Activated CD8-positive, alpha-beta T cell treated with anti-CD3 and anti-CD28 coated beads for 36 hours (primary cell): ENCODE measurements at regions not wholly inside any gene's neighbourhood (a gene's known extent, or its start where the extent isn't known, plus 50 kb on each side); places are given as distances from the start of the nearest gene placed in this dataset.

Source experiments
- ATAC-seq: fragments of 200-7000 bp; cut with Tn5 transposase; one replicate; pipeline ENCODE4 v1.10.0; 2021; ENCODE audit warnings: mild to moderate bottlenecking, moderate library complexity
- CTCF ChIA-PET: fragments of 350-600 bp; sonication (Branson Sonifier 250); formaldehyde crosslinking; loops from one replicate; lab custom pipeline; 2021; ENCODE audit warnings: antibody characterized with exemption; lab: Charles Lee
- POLR2A ChIA-PET: fragments of 350-600 bp; sonication (Branson Sonifier 250); formaldehyde crosslinking; loops from one replicate; lab custom pipeline; 2021; ENCODE audit warnings: antibody characterized with exemption; lab: Charles Lee
- DNase-seq: peaks from one replicate; pipeline ENCODE4 v3.0.0-alpha.2; 2020
- H3K27ac Mint-ChIP-seq: one replicate; pipeline ENCODE4 v1.8.0; 2021; ENCODE audit warnings: mild to moderate bottlenecking, mixed read lengths
- H3K27me3 Mint-ChIP-seq: one replicate; pipeline ENCODE4 v1.8.0; 2021; ENCODE audit warnings: mixed read lengths
- H3K36me3 Mint-ChIP-seq: one replicate; pipeline ENCODE4 v1.8.0; 2021; ENCODE audit warnings: low read depth, mixed read lengths
- H3K4me1 Mint-ChIP-seq: one replicate; pipeline ENCODE4 v1.8.0; 2021; ENCODE audit warnings: low read depth, mixed read lengths
- H3K4me3 Mint-ChIP-seq: one replicate; pipeline ENCODE4 v1.8.0; 2021; ENCODE audit warnings: mild to moderate bottlenecking, moderate library complexity, mixed read lengths
- H3K9me3 Mint-ChIP-seq: one replicate; pipeline ENCODE4 v1.8.0; 2021; ENCODE audit warnings: mixed read lengths
- CTCF ChIP-seq: fragments of 200-600 bp; IDR thresholded peaks from one replicate; pipeline ENCODE4 v1.8.0; 2022; ENCODE audit warnings: antibody characterized with exemption, mild to moderate bottlenecking
- intact Hi-C: fragments of 100-400 bp; cut with micrococcal nuclease; formaldehyde crosslinking; loops from one replicate; pipeline ENCODE4 v1.10.0; 2022

DNA sequence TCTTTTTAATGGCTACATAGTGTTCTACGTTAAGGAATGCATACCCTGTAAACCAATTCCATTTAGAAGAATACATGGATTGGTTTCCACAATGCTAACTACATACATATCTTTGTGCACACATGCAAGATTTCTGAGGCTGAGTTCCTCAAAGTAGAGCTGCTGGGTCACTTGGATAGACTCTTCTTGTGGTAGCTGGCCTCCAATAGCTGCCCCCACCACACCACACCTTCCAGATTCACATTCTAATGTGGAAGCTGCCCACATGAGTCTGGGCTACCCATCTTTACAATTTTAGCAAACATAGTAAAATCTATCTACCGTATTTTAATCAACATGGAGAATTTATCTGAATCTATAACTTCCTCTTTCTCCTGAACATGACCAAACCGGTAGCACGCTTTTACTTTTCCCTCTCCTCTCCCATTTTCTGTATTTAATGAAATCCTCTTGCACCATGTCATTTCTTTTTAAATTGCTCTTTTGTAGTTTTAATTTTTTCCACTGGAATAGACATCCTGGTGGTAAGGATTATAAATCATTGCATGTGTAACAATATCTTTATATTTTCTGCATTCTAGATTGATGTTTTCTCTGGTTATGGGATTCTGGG, 74.7 kb upstream of the CITED2 start:
- ATAC-seq (no peak), DNase-seq (no peak)
- TF ChIP-seq CTCF, result no peak
- Mint-ChIP-seq H3K4me1 (no peaks in the 10 kb centered on the region), H3K27me3 (no peaks in the 10 kb centered on the region), H3K27ac (no peak overlapping the region), H3K4me3 (no peak overlapping the region), H3K36me3 (no peaks in the 10 kb centered on the region), H3K9me3 (no peaks in the 10 kb centered on the region)
- intact Hi-C loops, result no loop called here
- ChIA-PET POLR2A (interaction anchor here (1.1 kb wide), 1 partner anchor 11 kb away, joined by 3 read pairs; no protein-coding TSS in a partner anchor), CTCF (no interaction called here)

GRCh38 chr6:139448051-139448649, 73.7 kb upstream of the CITED2 start:
- TF ChIP-seq CTCF, result no peak
- Mint-ChIP-seq H3K9me3 (no peaks in the 10 kb centered on the region), H3K27me3 (no peaks in the 10 kb centered on the region), H3K36me3 (no peaks in the 10 kb centered on the region), H3K4me3 (no peak overlapping the region), H3K27ac (no peak overlapping the region), H3K4me1 (no peaks in the 10 kb centered on the region)
- ChIA-PET POLR2A (interaction anchor here (1.1 kb wide), 1 partner anchor 10 kb away, joined by 3 read pairs; no protein-coding TSS in a partner anchor), CTCF (no interaction called here)
- intact Hi-C loops, result no loop called here
- no peak for ATAC-seq
- no peak for DNase-seq

DNA sequence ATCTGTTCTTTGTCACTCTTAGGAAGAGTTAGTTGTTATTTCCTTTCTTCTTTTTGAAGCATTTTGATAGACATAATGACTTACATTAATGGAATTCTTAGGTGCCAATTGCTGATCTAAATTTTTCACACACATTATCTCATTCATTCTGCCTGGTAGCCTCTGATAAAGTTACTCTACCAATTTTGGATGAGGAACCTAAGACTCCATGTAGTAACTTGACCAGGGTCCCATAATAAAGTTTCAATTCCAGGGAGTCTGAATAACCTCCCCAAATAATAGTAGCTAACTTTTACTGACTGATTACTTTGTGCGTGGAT, 73.2 kb upstream of the CITED2 start:
- ATAC-seq (no peak), DNase-seq (no peak)
- Mint-ChIP-seq H3K4me3 (no peak overlapping the region), H3K36me3 (no peaks in the 10 kb centered on the region), H3K4me1 (no peaks in the 10 kb centered on the region), H3K9me3 (no peaks in the 10 kb centered on the region), H3K27me3 (no peaks in the 10 kb centered on the region), H3K27ac (no peak overlapping the region)
- no peak for TF ChIP-seq CTCF
- ChIA-PET CTCF (no interaction called here), POLR2A (no interaction called here)
- intact Hi-C loops, result no loop called here

- DNase-seq, result no peak
- ChIA-PET CTCF (no interaction called here), POLR2A (no interaction called here)
- peaks cover 5% of the 10 kb centered on the region for H3K4me1 Mint-ChIP-seq
- H3K36me3 Mint-ChIP-seq, result no peaks in the 10 kb centered on the region
- no peak overlapping the region for H3K4me3 Mint-ChIP-seq
- no peak for TF ChIP-seq CTCF
- H3K27me3 Mint-ChIP-seq, result no peaks in the 10 kb centered on the region
- ATAC-seq, result no peak
- intact Hi-C loops, result no loop called here
- H3K9me3 Mint-ChIP-seq, result no peaks in the 10 kb centered on the region
- no peak overlapping the region for H3K27ac Mint-ChIP-seq
Observed at GRCh38 chr6:139446768-139447655, 72.6 kb upstream of the CITED2 start.
